Psoas muscle (tissue), 7 donors: ENCODE measurements at regions not wholly inside any gene's neighbourhood (a gene's known extent, or its start where the extent isn't known, plus 50 kb on each side); places are given as distances from the start of the nearest gene placed in this dataset.

Experiments used
- ATAC-seq, 4 donors: fragments of 200-7000 bp; cut with Tn5 transposase; one replicate each; pipeline ENCODE4 v1.9.1; 2020; ENCODE audit warnings: moderate library complexity in 3 of 4, mild to moderate bottlenecking in 2 of 4
- DNase-seq, 2 donors: peaks; one replicate each; pipeline ENCODE4 v3.0.0-alpha.2; 2020
- H3K27ac ChIP-seq: fragments of 200-600 bp; one replicate; pipeline ENCODE4 v1.8.0; 2022
- H3K27me3 ChIP-seq, 3 donors: fragments of 200-600 bp in 1 of 3; one replicate each; pipeline versions ENCODE4 v1.6.1 to v1.8.0; 2013 to 2022; ENCODE audit warnings: low read length in 2 of 3, mild to moderate bottlenecking in 2 of 3, moderate library complexity in 1 of 3; ENCODE audit not compliant: insufficient read depth in 3 of 3
- H3K36me3 ChIP-seq, 2 donors: fragments of 200-600 bp in 1 of 2; one replicate each; pipeline versions ENCODE4 v1.6.1 to v1.8.0; 2013 to 2022; ENCODE audit warnings: low read depth in 1 of 2, mild to moderate bottlenecking in 1 of 2, moderate library complexity in 1 of 2; ENCODE audit not compliant: insufficient read depth in 1 of 2
- H3K4me1 ChIP-seq: fragments of 200-600 bp; one replicate; pipeline ENCODE4 v1.8.0; 2022
- H3K4me3 ChIP-seq: fragments of 200-600 bp; one replicate; pipeline ENCODE4 v1.8.0; 2022; ENCODE audit warnings: mild to moderate bottlenecking
- H3K9me3 ChIP-seq: fragments of 200-600 bp; one replicate; pipeline ENCODE4 v1.8.0; 2022
- CTCF ChIP-seq: fragments of 200-600 bp; IDR thresholded peaks from one replicate; pipeline ENCODE4 v1.8.0; 2022; ENCODE audit warnings: antibody characterized with exemption
- WGBS, 3 donors: extraction: QIAGEN DNeasy Blood & Tissue Kit; methylation state at CpG; one replicate each; pipeline versions ENCODE4 v1.1.6 to v1.1.7; 2013; 5-methylcytosine and 5-hydroxymethylcytosine counted together
- intact Hi-C, 2 donors: fragments of 100-400 bp; cut with DNase I; formaldehyde crosslinking; loops; one replicate each; pipeline versions ENCODE4 v1.11.0 to v1.14.2; 2022
- donor health status: healthy with polysubstance abuse.
- donor health status: DM: no; HTN: no; CAD: no; lungs with moderate emphysema.
- donor health status: Bipolar disorder and iron deficiency.
- donor health status: healthy.
- donor health status: DM: yes; HTN: yes; CAD: no.
- donor health status: DM: no; HTN: no; CAD: no.
- donor health status: DM: yes; HTN: yes; CAD: no.

- Histone ChIP-seq H3K27me3 (no peaks in the 10 kb centered on the region), H3K27ac (no peak overlapping the region), H3K9me3 (no peaks in the 10 kb centered on the region), H3K4me1 (no peaks in the 10 kb centered on the region), H3K36me3 (no peaks in the 10 kb centered on the region), H3K4me3 (no peak overlapping the region)
- ATAC-seq (no peak), DNase-seq (no peak)
- intact Hi-C loops: no loop called here
- no peak for TF ChIP-seq CTCF
Observed at GRCh38 chr4:161097821-161098220, 1066.0 kb downstream of the FSTL5 start.

- no peak overlapping the region for H3K4me3 ChIP-seq
- WGBS, 3 donors: 12 to 45% (median 18%) methylated on average over 1 of the region's 1 CpG
- TF ChIP-seq CTCF: no peak
Observed at GRCh38 chr4:161061046-161061445, 1102.8 kb downstream of the FSTL5 start.

More at GRCh38 chr4:161061046-161061445, 1102.8 kb downstream of the FSTL5 start:
- Histone ChIP-seq H3K27me3 (no peaks in the 10 kb centered on the region), H3K4me1 (no peaks in the 10 kb centered on the region), H3K9me3 (no peaks in the 10 kb centered on the region), H3K27ac (no peak overlapping the region), H3K36me3 (no peaks in the 10 kb centered on the region)
- no peak for DNase-seq
- ATAC-seq: no peak
- intact Hi-C loops: no loop called here
